Mesendoderm (in vitro differentiated cells): ENCODE measurements at regions not wholly inside any gene's neighbourhood (a gene's known extent, or its start where the extent isn't known, plus 50 kb on each side); places are given as distances from the start of the nearest gene placed in this dataset.

Source experiments
- DNase-seq: peaks from one replicate; pipeline ENCODE4 v3.0.0; 2013
- H2AK5ac ChIP-seq: 2 replicates; pipeline ENCODE4 v1.6.1; 2013; ENCODE audit warnings: low read length, inconsistent platforms
- H2BK120ac ChIP-seq: 2 replicates; pipeline ENCODE4 v1.6.1; 2013; ENCODE audit warnings: low read depth, mild to moderate bottlenecking, low read length, moderate library complexity, mixed read lengths
- H2BK15ac ChIP-seq: replicated peaks from 2 replicates; pipeline ENCODE4 v1.6.1; 2013; ENCODE audit warnings: low read depth, mild to moderate bottlenecking, moderate library complexity
- H2BK5ac ChIP-seq: 2 replicates; pipeline ENCODE4 v1.6.1; 2013; ENCODE audit warnings: low read length, inconsistent platforms
- H3K18ac ChIP-seq: 2 replicates; pipeline ENCODE4 v1.6.1; 2013; ENCODE audit warnings: mild to moderate bottlenecking, low read length, mixed read lengths
- H3K23ac ChIP-seq: one replicate; pipeline ENCODE4 v1.6.1; 2013; ENCODE audit warnings: low read length
- H3K27ac ChIP-seq: 2 replicates; pipeline ENCODE4 v1.5.1; 2013; ENCODE audit warnings: low read depth, mild to moderate bottlenecking, inconsistent platforms, low read length, moderate library complexity
- H3K27me3 ChIP-seq: 2 replicates; pipeline ENCODE4 v1.6.1; 2013; ENCODE audit warnings: low read length, control low read depth, mild to moderate bottlenecking, inconsistent platforms; ENCODE audit not compliant: insufficient read depth, poor library complexity
- H3K36me3 ChIP-seq: 2 replicates; pipeline ENCODE4 v1.6.1; 2013; ENCODE audit warnings: low read length, inconsistent platforms; ENCODE audit not compliant: control insufficient read depth, insufficient read depth
- H3K4ac ChIP-seq: one replicate; pipeline ENCODE4 v1.6.1; 2013; ENCODE audit warnings: low read depth, mild to moderate bottlenecking, low read length, moderate library complexity
- H3K4me1 ChIP-seq: 2 replicates; pipeline ENCODE4 v1.6.1; 2013; ENCODE audit warnings: low read depth, low read length, inconsistent platforms; ENCODE audit not compliant: control insufficient read depth
- H3K4me2 ChIP-seq: 2 replicates; pipeline ENCODE4 v1.6.1; 2013; ENCODE audit warnings: low read length
- H3K4me3 ChIP-seq: 2 replicates; pipeline ENCODE4 v1.5.1; 2013; ENCODE audit warnings: mild to moderate bottlenecking, low read length
- H3K56ac ChIP-seq: one replicate; pipeline ENCODE4 v1.6.1; 2013; ENCODE audit warnings: low read length
- H3K79me1 ChIP-seq: 2 replicates; pipeline ENCODE4 v1.6.1; 2013; ENCODE audit warnings: low read length, inconsistent platforms
- H3K79me2 ChIP-seq: 2 replicates; pipeline ENCODE4 v1.6.1; 2013; ENCODE audit warnings: mild to moderate bottlenecking, low read length; ENCODE audit not compliant: control insufficient read depth, insufficient read depth
- H3K9ac ChIP-seq: 2 replicates; pipeline ENCODE4 v1.6.1; 2013; ENCODE audit warnings: low read length, inconsistent platforms
- H4K5ac ChIP-seq: one replicate; pipeline ENCODE4 v1.6.1; 2013; ENCODE audit warnings: low read length
- H4K8ac ChIP-seq: one replicate; pipeline ENCODE4 v1.6.1; 2013; ENCODE audit warnings: low read depth, mild to moderate bottlenecking, control low read depth, low read length, moderate library complexity
- whole genome bisulfite sequencing: extraction: QIAGEN DNeasy Blood & Tissue Kit; methylation state at CpG from one replicate; pipeline ENCODE4 v1.1.7; 2013; ENCODE audit warnings: low lambda C conversion rate, missing lambda C conversion rate; ENCODE audit not compliant: insufficient coverage; ENCODE audit errors: extremely low coverage; 5-methylcytosine and 5-hydroxymethylcytosine counted together

DNA sequence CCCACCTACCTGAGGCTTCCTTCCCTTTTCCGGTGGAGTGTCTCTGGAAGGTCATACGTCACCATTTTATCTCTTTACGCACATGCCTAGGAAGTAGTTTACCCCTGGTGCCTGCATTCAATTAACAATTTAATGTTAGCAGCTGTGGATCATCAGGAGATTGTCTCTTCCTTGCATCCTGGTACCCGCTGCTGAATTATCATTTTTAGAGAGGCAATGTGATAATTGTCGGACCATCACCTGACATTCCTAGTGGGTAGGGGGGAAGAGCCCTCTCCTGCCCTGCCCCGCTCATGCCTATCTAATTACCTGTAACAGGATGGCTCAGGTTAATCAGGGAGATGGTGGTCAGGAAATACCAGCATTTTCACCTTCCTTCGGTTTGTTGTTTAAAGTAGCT, 863.6 kb downstream of the RPA4 start:
- H3K79me2 ChIP-seq, result no peaks in the 10 kb centered on the region

DNA sequence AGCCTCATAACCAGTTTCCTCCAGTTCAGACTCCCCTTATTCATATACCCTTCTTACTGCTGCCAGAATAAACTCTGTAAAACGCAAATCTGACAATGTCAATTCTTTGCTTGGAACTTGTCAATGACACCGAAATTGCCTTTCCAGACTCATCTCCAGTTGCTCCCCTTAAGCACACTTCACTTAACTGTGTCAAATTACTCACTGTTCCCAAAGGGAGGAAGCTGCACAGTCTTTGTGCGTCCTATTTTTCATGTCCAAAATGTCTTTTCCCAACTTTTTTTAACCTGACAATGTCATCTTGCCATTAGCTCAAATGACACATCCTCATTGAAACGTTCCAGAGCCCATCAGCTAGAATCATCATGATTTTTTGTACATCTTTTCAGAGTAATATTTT, 867.3 kb downstream of the RPA4 start:
- Histone ChIP-seq H3K27ac (no peak overlapping the region), H3K4me2 (no peak overlapping the region)

More for the DNA sequence above, 863.6 kb downstream of the RPA4 start:
- Histone ChIP-seq H3K4me2 (no peak overlapping the region), H4K8ac (no peak overlapping the region), H2BK5ac (no peak overlapping the region), H2BK15ac (no peak overlapping the region), H2AK5ac (no peak overlapping the region), H3K27me3 (no peaks in the 10 kb centered on the region), H3K27ac (no peak overlapping the region), H3K36me3 (no peaks in the 10 kb centered on the region), H3K23ac (no peak overlapping the region), H3K4ac (no peak overlapping the region), H2BK120ac (no peak overlapping the region), H3K4me3 (no peak overlapping the region), H3K9ac (no peak overlapping the region), H3K18ac (no peak overlapping the region), H3K56ac (no peak overlapping the region), H4K5ac (no peak overlapping the region), H3K4me1 (no peaks in the 10 kb centered on the region), H3K79me1 (no peaks in the 10 kb centered on the region)
- no CpG with 5 or more reads among the region's 7 CpGs for WGBS
- no peak for DNase-seq

DNA sequence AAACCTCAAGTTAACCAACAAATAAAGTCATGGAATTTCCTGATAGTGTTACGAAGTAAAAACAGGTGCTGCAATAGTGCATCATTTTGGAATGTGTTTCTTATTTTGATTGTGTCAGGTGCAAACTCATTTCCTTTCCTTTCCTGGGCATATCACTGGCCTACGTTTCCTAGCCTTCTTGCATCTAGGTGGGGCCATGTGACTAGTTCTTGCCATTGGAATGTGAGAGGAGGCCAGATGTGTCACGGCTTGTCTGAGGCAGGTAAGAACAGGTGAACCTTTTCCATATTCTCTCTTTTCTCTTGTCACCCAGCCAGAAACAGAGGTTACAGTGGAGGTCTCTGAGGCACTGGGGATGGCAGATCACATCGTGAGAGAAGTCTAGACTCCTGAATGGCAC, 868.0 kb downstream of the RPA4 start:
- Histone ChIP-seq H3K4me1 (no peaks in the 10 kb centered on the region), H3K27ac (no peak overlapping the region), H2AK5ac (no peak overlapping the region), H3K18ac (no peak overlapping the region), H3K23ac (no peak overlapping the region), H2BK5ac (no peak overlapping the region), H3K4me2 (no peak overlapping the region), H4K5ac (no peak overlapping the region), H2BK120ac (no peak overlapping the region), H3K79me1 (no peaks in the 10 kb centered on the region), H3K79me2 (no peaks in the 10 kb centered on the region), H3K27me3 (no peaks in the 10 kb centered on the region), H3K56ac (no peak overlapping the region), H2BK15ac (no peak overlapping the region), H3K4ac (no peak overlapping the region), H3K9ac (no peak overlapping the region), H3K36me3 (no peaks in the 10 kb centered on the region), H4K8ac (no peak overlapping the region), H3K4me3 (no peak overlapping the region)
- DNase-seq, result no peak
- no CpG with 5 or more reads among the region's 4 CpGs for WGBS

More for the DNA sequence above, 867.3 kb downstream of the RPA4 start:
- no peak overlapping the region for H4K5ac ChIP-seq
- no peak overlapping the region for H2BK15ac ChIP-seq
- H3K4me1 ChIP-seq, result no peaks in the 10 kb centered on the region
- H2BK120ac ChIP-seq, result no peak overlapping the region
- H2BK5ac ChIP-seq, result no peak overlapping the region
- no peaks in the 10 kb centered on the region for H3K79me2 ChIP-seq
- H3K4ac ChIP-seq, result no peak overlapping the region
- no peak for DNase-seq
- H3K9ac ChIP-seq, result no peak overlapping the region
- H3K56ac ChIP-seq, result no peak overlapping the region
- WGBS, result no CpG with 5 or more reads among the region's 4 CpGs
- no peaks in the 10 kb centered on the region for H3K27me3 ChIP-seq
- H3K23ac ChIP-seq, result no peak overlapping the region
- H3K36me3 ChIP-seq, result no peaks in the 10 kb centered on the region
- no peaks in the 10 kb centered on the region for H3K79me1 ChIP-seq
- H3K18ac ChIP-seq, result no peak overlapping the region
- no peak overlapping the region for H4K8ac ChIP-seq
- no peak overlapping the region for H2AK5ac ChIP-seq
- no peak overlapping the region for H3K4me3 ChIP-seq

DNA sequence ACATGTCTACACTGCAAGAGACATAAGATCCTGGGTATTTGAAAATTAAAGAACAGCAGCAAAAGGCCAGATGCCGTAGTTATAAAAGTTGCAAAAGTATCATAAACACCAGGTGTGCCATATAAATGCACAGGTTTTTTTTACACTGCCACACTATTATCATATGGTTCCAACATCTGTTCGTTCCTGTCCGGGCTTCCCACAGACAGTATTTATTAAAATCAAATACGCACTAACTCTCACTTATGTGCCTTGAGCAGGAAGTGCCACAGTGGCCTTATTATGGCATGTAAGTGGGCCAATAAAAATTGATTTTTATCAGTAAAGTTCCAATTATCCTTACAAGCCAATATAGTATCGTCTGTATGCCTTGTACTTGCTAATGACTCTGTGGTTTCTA, 873.2 kb downstream of the RPA4 start:
- Histone ChIP-seq H3K23ac (no peak overlapping the region), H3K56ac (no peak overlapping the region), H2BK15ac (no peak overlapping the region), H3K27ac (no peak overlapping the region), H3K9ac (no peak overlapping the region), H3K4me1 (no peaks in the 10 kb centered on the region), H3K4ac (no peak overlapping the region), H3K27me3 (no peaks in the 10 kb centered on the region), H3K18ac (no peak overlapping the region), H2BK5ac (no peak overlapping the region), H2BK120ac (no peak overlapping the region), H3K79me2 (no peaks in the 10 kb centered on the region), H2AK5ac (no peak overlapping the region), H3K36me3 (no peaks in the 10 kb centered on the region), H3K79me1 (no peaks in the 10 kb centered on the region), H3K4me2 (no peak overlapping the region), H4K8ac (no peak overlapping the region), H3K4me3 (no peak overlapping the region), H4K5ac (no peak overlapping the region)
- no CpG with 5 or more reads among the region's 5 CpGs for WGBS
- no peak for DNase-seq

DNA sequence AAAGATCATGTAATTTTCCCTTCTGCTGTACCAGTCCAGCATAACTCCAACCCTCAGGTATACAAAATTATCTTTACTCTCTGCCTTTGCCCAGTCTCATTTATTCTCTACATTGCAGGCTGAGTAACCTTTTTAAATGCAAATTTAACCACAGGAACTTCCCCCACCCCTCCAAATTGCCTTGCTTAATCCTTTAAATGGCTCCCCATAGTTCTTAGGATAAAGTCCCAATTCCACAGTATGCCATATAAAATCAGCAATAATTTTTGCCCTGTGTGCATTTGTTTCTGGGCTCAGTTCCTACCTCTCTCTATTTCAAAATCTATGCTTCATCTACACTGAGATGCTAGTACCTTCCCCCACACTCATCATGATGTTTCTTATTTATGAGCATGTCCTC, 879.7 kb downstream of the RPA4 start:
- peak; percentile 30 for DNase-seq
- H3K27ac ChIP-seq, result no peak overlapping the region

DNA sequence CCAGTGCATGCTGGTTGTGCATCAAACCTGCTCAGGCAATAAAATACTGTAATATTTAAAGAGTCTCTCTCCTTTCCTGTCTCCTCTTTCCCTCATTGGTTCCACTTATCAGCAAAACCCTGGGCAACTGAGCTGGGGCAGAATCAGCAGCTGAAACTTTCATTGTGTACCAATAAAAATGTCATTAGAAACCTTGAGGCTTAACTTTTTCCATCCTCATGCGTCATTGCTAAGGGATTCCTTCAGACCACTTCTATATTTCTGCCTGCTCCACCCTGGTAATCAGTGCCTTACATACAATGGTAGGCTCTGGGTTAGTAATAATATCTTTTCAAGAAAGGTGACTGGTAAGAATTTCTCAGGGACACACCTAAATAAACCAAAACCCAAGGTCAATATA, 880.3 kb downstream of the RPA4 start:
- no peak overlapping the region for H3K56ac ChIP-seq
- WGBS, result no CpG with 5 or more reads among the region's 1 CpG
- no peak overlapping the region for H3K23ac ChIP-seq
- no peaks in the 10 kb centered on the region for H3K4me1 ChIP-seq
- no peak overlapping the region for H3K27ac ChIP-seq
- no peak overlapping the region for H3K9ac ChIP-seq
- no peaks in the 10 kb centered on the region for H3K36me3 ChIP-seq
- H2BK120ac ChIP-seq, result no peak overlapping the region
- H4K5ac ChIP-seq, result no peak overlapping the region
- no peak overlapping the region for H4K8ac ChIP-seq
- H3K4me2 ChIP-seq, result no peak overlapping the region
- DNase-seq, result no peak
- no peak overlapping the region for H3K4ac ChIP-seq
- no peak overlapping the region for H2BK5ac ChIP-seq
- H2AK5ac ChIP-seq, result no peak overlapping the region
- H3K79me2 ChIP-seq, result no peaks in the 10 kb centered on the region
- H2BK15ac ChIP-seq, result no peak overlapping the region
- H3K18ac ChIP-seq, result peak overlapping the region; percentile 75
- H3K79me1 ChIP-seq, result no peaks in the 10 kb centered on the region
- H3K27me3 ChIP-seq, result no peaks in the 10 kb centered on the region
- H3K4me3 ChIP-seq, result no peak overlapping the region

More for the DNA sequence above, 879.7 kb downstream of the RPA4 start:
- Histone ChIP-seq H4K5ac (no peak overlapping the region), H2AK5ac (no peak overlapping the region), H3K18ac (no peak overlapping the region), H3K9ac (no peak overlapping the region), H4K8ac (no peak overlapping the region), H3K27me3 (no peaks in the 10 kb centered on the region), H3K79me2 (no peaks in the 10 kb centered on the region), H2BK120ac (no peak overlapping the region), H3K23ac (no peak overlapping the region), H3K4me3 (no peak overlapping the region), H3K56ac (peak overlapping the region; percentile 25), H3K4me1 (no peaks in the 10 kb centered on the region), H3K36me3 (no peaks in the 10 kb centered on the region), H3K4me2 (no peak overlapping the region), H3K4ac (no peak overlapping the region), H2BK5ac (no peak overlapping the region), H3K79me1 (no peaks in the 10 kb centered on the region), H2BK15ac (no peak overlapping the region)
